ENCODE measurements at regions not wholly inside any gene's neighbourhood (a gene's known extent, or its start where the extent isn't known, plus 50 kb on each side); places are given as distances from the start of the nearest gene placed in this dataset.

DNA sequence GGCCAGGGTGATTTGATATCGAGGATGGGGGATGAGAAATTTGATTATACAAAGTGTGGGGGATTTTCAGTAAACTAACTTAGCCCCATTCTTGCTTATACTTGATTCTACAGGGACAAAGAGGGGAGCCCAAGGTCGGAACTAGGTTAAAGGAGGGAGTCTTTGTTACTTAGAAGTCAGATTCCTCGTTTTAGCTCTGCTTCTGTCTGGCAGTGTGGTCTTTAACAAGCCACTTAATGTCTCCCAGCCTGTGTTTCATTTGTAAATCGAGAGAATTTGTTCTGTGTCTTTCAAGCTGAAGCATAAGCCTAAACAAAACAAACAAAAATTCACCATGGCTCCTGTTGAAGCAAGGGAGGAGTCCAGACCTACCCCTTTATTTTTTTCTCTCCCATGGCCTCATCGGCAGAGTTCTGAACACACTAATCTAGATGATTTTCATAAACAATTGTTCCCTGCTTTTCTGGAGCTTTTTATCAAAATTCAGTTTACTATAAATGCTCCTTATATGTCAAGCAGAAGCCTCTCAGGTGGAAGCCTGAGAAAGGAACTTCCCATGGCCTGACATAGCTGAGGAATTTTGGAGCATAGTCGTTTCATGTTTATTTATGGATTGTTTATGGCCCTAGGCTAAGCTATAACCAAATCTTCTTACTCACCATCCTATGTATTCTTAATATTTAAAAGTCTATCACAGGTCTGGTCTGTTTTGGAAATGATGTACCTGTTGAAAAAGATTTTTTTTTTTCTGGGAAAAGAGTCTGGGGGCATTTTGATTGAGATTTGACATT lies 62.6 kb upstream of the SYTL5 start:
- no peak for TF ChIP-seq EZH2phosphoT487 (IDR thresholded peaks at IDR 0.05; ENCODE audit: borderline replicate concordance, low read length)
- TF ChIP-seq CTCF (IDR thresholded peaks at IDR 0.05; ENCODE audit: low read depth, low read length, poor library complexity, severe bottlenecking), result no peak
